HG02763 (cell line): ENCODE measurements at regions not wholly inside any gene's neighbourhood (a gene's known extent, or its start where the extent isn't known, plus 50 kb on each side); places are given as distances from the start of the nearest gene placed in this dataset.

Source experiments
- ATAC-seq: cut with Tn5 transposase; IDR thresholded peaks from one replicate; pipeline ENCODE4 v1.9.1; 2021; ENCODE audit warnings: mild to moderate bottlenecking, moderate library complexity; ENCODE audit not compliant: unreplicated experiment

- ATAC-seq: no peak
These were observed 96.2 kb upstream of the SIRPA start for GRCh38 chr20:1798982-1799381.

DNA sequence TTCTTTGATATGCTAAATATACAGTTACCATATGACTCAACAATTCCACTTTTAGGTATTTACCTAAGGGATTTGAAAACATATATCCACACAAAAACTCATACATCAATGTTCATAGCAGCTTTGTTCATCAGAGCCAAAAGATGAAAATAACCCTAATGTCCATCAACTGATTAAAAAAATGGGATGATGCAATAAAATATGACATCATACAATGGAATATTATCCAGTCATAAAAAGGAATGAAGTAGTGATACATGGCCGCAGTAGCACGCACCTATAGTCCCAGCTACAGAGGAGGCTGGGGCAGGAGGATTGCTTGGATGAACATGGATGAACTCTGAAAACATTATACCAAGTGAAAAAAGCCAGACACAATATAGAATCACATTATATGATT, 101.4 kb upstream of the SIRPA start:
- no peak for ATAC-seq

- ATAC-seq: no peak
These were observed 102.9 kb upstream of the SIRPA start for GRCh38 chr20:1792274-1792673.

DNA sequence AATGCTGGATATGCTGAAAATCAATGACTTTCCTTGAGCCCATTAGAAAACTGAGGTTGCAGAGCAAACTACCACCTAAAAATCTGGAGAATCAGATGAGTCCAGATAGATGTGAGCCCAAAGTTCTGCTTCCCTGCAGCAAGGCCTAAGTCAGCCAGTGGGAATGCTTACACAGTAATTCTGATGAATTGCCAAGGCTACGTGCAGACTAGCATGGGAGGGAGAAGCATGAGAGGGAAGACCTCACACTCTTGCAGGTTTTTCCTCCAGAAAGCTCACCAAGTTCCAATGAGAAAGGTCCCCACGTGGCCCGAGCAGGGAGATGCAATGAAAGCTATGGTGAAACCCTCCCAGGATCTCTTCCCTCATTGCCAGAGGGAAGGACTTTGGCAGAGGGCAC, 104.8 kb upstream of the SIRPA start:
- no peak for ATAC-seq

- ATAC-seq: no peak
These were observed 107.2 kb upstream of the SIRPA start for GRCh38 chr20:1788044-1788443.

- no peak for ATAC-seq
These were observed 108.7 kb upstream of the SIRPA start for GRCh38 chr20:1786486-1786885.

- ATAC-seq: no peak
These were observed 110.6 kb upstream of the SIRPA start for GRCh38 chr20:1784586-1784985.

- ATAC-seq: no peak
These were observed 112.0 kb upstream of the SIRPA start for GRCh38 chr20:1783245-1783644.

GRCh38 chr20:1782181-1782580, 113.0 kb upstream of the SIRPA start:
- no peak for ATAC-seq

DNA sequence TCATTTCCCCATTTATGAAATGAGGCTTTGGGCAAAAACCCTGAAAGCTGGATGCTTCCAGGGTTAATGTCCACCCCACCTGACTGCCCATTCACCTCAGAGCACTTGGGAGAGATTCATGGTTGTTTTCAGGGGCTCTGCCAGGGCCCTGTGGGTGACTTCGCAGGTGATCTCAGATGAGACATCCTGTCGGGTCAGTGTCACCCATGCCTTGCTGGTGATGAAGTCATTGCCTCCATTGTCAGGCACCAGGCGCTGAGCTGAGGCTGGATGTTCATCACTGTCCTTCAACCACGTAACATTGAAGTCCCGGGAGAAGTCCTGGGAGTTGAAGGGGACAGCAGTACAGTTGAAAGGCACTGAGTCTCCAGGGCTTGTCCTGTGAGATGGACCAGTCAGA, 115.6 kb upstream of the SIRPA start:
- no peak for ATAC-seq

DNA sequence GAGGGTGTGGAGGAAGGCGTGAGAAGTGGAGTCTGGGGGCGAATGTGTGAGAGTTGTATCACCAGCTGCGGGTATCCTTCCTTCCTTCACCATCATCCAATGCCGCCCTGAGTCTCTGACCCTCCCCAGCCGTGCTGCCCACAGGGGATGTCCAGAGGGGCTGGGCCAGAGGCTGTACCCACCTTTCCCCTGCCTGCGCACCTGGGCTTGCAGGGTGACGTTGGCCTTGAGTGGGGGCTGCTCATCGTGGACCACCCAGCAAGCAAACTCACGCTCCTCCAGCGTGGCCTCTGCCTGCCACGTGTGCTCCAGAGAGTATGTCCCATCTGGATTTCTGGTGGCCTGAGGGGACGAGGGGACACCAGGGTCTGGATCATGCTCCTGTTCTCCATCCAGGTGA, 116.9 kb upstream of the SIRPA start:
- ATAC-seq: no peak

DNA sequence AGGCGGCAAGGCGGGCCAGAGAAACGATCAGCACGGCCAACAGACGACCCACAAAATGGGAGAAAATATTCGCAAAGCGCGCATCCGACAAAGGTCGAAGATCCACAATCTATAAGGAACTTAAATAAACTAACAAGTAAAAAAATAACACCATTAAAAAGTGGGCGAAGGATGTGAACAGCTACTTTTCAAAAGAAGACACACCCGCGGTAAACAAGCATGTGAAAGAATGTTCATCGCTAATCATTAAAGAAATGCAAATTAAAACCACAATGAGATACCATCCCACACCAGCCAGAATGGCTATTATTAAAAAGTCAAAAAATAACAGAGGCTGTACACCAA, 117.8 kb upstream of the SIRPA start:
- ATAC-seq: no peak

- peak; percentile 76 for ATAC-seq
These were observed 118.3 kb upstream of the SIRPA start for GRCh38 chr20:1776681-1777475.

DNA sequence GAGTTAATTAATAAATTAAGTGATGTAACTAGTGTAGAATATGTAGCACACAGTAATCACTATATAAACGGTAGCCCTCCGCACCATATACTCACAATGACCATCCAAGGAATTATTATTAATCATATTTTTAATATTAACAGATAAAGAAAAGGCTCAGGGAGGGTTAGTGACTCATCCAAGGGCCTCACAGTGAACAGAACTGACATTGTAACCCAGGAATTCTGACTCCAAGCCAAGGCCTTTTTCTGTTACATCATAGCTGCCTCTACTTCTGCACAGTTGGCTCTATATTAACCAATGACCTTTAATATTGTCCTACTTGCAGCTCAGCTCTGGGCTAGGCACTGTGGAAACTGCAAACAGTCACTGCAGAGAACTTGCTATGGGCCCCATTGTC, 117.5 kb upstream of the SIRPG start:
- no peak for ATAC-seq

DNA sequence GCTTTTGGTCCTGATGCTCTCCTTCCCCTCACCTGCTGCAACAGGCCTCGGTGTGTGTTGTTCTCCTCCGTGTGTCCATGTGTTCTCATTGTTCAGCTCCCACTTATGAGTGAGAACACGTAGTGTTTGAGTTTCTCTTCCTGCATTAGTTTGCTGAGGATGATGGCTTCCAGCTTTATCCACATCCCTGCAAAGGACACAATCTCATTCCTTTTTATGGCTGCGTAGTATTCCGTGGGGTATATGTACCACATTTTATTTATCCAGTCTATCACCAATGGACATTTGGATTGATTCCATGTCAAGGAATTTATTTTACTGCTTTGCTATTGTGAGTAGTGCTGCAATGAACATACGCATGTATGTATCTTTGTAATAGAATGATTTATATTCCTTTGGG, 116.9 kb upstream of the SIRPG start:
- ATAC-seq: no peak

- no peak for ATAC-seq
These were observed 116.2 kb upstream of the SIRPG start for GRCh38 chr20:1773816-1774215.

DNA sequence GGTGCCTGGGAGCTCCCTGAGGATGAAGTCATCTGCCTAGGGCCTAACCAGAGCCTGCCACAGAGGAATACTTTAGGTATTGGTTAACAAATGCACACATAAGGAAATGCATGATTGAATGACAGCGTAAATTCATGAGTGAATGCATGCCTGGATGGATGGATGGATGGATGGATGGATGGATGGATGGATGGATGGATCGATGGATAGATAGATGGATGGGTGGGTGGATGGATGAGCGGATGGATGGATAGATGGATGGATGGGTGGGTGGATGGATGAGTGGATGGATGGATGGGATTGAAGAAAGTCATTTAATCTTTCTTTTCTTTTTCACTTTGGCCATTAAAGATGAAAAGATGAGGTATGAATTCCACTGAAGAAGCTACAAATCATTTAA, 111.9 kb upstream of the SIRPG start:
- ATAC-seq: no peak

- no peak for ATAC-seq
These were observed 109.2 kb upstream of the SIRPG start for GRCh38 chr20:1766731-1767130.

- ATAC-seq: no peak
These were observed 106.8 kb upstream of the SIRPG start for GRCh38 chr20:1764136-1765033.

DNA sequence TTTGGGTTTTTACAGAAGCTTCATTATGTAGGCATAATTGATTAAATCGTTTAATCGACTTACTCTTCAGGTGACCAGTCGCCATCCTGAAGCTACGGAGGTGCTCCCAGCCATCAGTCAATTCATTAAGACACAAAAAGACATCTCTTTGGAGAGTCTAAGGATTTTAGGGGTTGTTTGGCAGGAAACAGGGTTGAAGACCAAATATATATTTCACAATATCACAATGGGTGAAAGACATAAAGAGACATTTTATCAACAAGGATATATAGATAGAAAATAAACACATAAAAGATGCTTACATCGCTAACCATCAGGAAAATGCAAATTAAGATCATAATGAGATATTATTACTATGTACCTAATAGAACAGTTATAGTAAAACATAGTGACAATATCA, 104.0 kb upstream of the SIRPG start:
- no peak for ATAC-seq

GRCh38 chr20:1761116-1761515, 103.5 kb upstream of the SIRPG start:
- ATAC-seq: no peak

- no peak for ATAC-seq
These were observed 101.2 kb upstream of the SIRPG start for GRCh38 chr20:1758765-1759164.
